ENCODE measurements at regions not wholly inside any gene's neighbourhood (a gene's known extent, or its start where the extent isn't known, plus 50 kb on each side); places are given as distances from the start of the nearest gene placed in this dataset.
A peak's percentile ranks its signal among the peaks of the same experiment; 100 is the strongest.

- Histone ChIP-seq H3K27ac (ENCODE audit: low read depth, low read length) (no peak overlapping the region), H3K9ac (ENCODE audit: low read depth in 1 of 3, low read length in 3 of 3) (no peak overlapping the region), H3K4me3 (ENCODE audit: low read length in 3 of 3) (no peak overlapping the region), H3K9me3 (ENCODE audit: control insufficient read depth in 3 of 3, low read length in 3 of 3) (no peaks in the 10 kb centered on the region), H3K36me3 (ENCODE audit: control insufficient read depth in 3 of 3, insufficient read depth in 3 of 3, low read length in 3 of 3) (no peaks in the 10 kb centered on the region), H3K4me1 (ENCODE audit: control insufficient read depth in 3 of 3, insufficient read depth in 3 of 3, low read length in 3 of 3) (peaks cover 2 to 12% (median 5%) of the 10 kb centered on the region in 3 donors), H3K27me3 (ENCODE audit: control insufficient read depth in 3 of 3, insufficient read depth in 3 of 3, low read length in 3 of 3) (no peaks in the 10 kb centered on the region)
Observed at GRCh38 chr5:123879071-123879470, 367.1 kb downstream of the CSNK1G3 start.

DNA sequence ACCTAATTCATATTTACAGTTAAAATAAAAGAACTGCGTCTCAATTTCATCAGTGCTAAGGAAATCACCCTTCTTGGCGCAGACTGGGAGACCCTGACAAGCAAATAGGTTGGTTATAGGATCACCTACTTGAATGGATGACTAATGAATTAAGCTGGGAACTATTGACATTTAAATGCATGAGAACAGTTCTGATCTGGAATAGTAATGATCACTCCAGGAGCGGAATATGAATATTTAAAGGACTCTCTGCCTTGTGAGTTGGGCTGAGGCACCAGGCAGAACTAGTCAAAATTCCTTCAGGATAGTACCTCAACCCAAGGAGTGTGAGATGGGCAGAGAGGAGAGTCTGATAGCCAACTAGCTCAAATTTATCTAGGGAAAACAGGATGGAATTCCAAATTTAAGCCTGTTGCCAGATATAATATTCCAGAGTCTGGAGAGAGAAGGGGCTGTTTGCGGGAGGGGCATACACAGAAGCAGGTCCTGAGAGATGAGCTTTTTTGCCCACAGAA, 364.4 kb downstream of the CSNK1G3 start:
- H3K4me3 ChIP-seq (ENCODE audit: low read length in 3 of 3) = no peak overlapping the region
- H3K9me3 ChIP-seq (ENCODE audit: control insufficient read depth in 3 of 3, low read length in 3 of 3) = no peaks in the 10 kb centered on the region
- no peak overlapping the region for H3K27ac ChIP-seq (ENCODE audit: low read depth, low read length)
- no peaks in the 10 kb centered on the region for H3K36me3 ChIP-seq (ENCODE audit: control insufficient read depth in 3 of 3, insufficient read depth in 3 of 3, low read length in 3 of 3)
- no peaks in the 10 kb centered on the region for H3K27me3 ChIP-seq (ENCODE audit: control insufficient read depth in 3 of 3, insufficient read depth in 3 of 3, low read length in 3 of 3)
- peaks cover 5 to 18% (median 7%) of the 10 kb centered on the region in 3 donors for H3K4me1 ChIP-seq (ENCODE audit: control insufficient read depth in 3 of 3, insufficient read depth in 3 of 3, low read length in 3 of 3)
- H3K9ac ChIP-seq (ENCODE audit: low read depth in 1 of 3, low read length in 3 of 3) = no peak overlapping the region

- Histone ChIP-seq H3K4me1 (ENCODE audit: control insufficient read depth in 3 of 3, insufficient read depth in 3 of 3, low read length in 3 of 3) (peaks cover 5 to 21% (median 10%) of the 10 kb centered on the region in 3 donors), H3K9ac (ENCODE audit: low read depth in 1 of 3, low read length in 3 of 3) (peak overlapping the region in 1 of 3 donors; percentile 42), H3K27ac (ENCODE audit: low read depth, low read length) (no peak overlapping the region), H3K4me3 (ENCODE audit: low read length in 3 of 3) (no peak overlapping the region), H3K36me3 (ENCODE audit: control insufficient read depth in 3 of 3, insufficient read depth in 3 of 3, low read length in 3 of 3) (no peaks in the 10 kb centered on the region), H3K9me3 (ENCODE audit: control insufficient read depth in 3 of 3, low read length in 3 of 3) (no peaks in the 10 kb centered on the region), H3K27me3 (ENCODE audit: control insufficient read depth in 3 of 3, insufficient read depth in 3 of 3, low read length in 3 of 3) (no peaks in the 10 kb centered on the region)
Observed at GRCh38 chr5:123875561-123876275, 363.7 kb downstream of the CSNK1G3 start.

DNA sequence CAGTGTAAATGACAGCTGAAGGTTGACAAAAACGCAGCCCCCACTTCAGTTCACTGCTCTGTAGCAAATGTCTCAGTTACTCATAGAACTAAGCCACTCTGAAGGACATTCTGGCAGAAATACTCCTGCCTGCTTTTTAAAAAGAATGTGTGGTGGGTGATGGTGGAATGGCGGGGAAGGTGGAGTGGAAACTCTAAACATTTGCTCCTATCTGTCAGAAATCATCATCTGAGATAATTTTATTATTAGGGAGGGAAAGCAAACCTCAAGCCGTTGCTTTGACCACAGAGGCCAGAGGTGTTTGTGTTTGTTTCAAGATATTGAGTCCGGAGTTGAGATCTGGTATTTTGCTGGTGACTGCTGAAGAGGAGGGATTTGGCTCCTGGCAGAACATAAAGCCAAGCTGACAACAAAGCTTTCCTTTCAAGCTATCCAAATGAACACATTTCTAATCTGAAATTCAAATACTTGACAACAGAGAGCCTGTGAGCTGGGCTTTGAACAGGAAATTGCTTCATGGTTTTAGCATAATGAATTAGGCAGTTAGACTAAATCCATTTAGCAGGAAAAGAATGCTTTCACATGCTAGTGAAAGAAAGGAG, 362.7 kb downstream of the CSNK1G3 start:
- Histone ChIP-seq H3K9ac (ENCODE audit: low read depth in 1 of 3, low read length in 3 of 3) (no peak overlapping the region), H3K4me1 (ENCODE audit: control insufficient read depth in 3 of 3, insufficient read depth in 3 of 3, low read length in 3 of 3) (peaks cover 5 to 21% (median 10%) of the 10 kb centered on the region in 3 donors), H3K4me3 (ENCODE audit: low read length in 3 of 3) (no peak overlapping the region), H3K36me3 (ENCODE audit: control insufficient read depth in 3 of 3, insufficient read depth in 3 of 3, low read length in 3 of 3) (no peaks in the 10 kb centered on the region), H3K27ac (ENCODE audit: low read depth, low read length) (no peak overlapping the region), H3K9me3 (ENCODE audit: control insufficient read depth in 3 of 3, low read length in 3 of 3) (no peaks in the 10 kb centered on the region), H3K27me3 (ENCODE audit: control insufficient read depth in 3 of 3, insufficient read depth in 3 of 3, low read length in 3 of 3) (no peaks in the 10 kb centered on the region)

GRCh38 chr5:123873846-123874245, 361.9 kb downstream of the CSNK1G3 start:
- Histone ChIP-seq H3K27ac (ENCODE audit: low read depth, low read length) (no peak overlapping the region), H3K4me1 (ENCODE audit: control insufficient read depth in 3 of 3, insufficient read depth in 3 of 3, low read length in 3 of 3) (peaks cover 5 to 21% (median 10%) of the 10 kb centered on the region in 3 donors), H3K36me3 (ENCODE audit: control insufficient read depth in 3 of 3, insufficient read depth in 3 of 3, low read length in 3 of 3) (no peaks in the 10 kb centered on the region), H3K9ac (ENCODE audit: low read depth in 1 of 3, low read length in 3 of 3) (no peak overlapping the region), H3K4me3 (ENCODE audit: low read length in 3 of 3) (no peak overlapping the region), H3K9me3 (ENCODE audit: control insufficient read depth in 3 of 3, low read length in 3 of 3) (no peaks in the 10 kb centered on the region), H3K27me3 (ENCODE audit: control insufficient read depth in 3 of 3, insufficient read depth in 3 of 3, low read length in 3 of 3) (no peaks in the 10 kb centered on the region)

GRCh38 chr5:123871373-123871772, 359.4 kb downstream of the CSNK1G3 start:
- no peak overlapping the region for H3K27ac ChIP-seq (ENCODE audit: low read depth, low read length)
- H3K4me1 ChIP-seq (ENCODE audit: control insufficient read depth in 3 of 3, insufficient read depth in 3 of 3, low read length in 3 of 3) = peaks cover 9 to 24% (median 14%) of the 10 kb centered on the region in 3 donors
- H3K9me3 ChIP-seq (ENCODE audit: control insufficient read depth in 3 of 3, low read length in 3 of 3) = no peaks in the 10 kb centered on the region
- H3K36me3 ChIP-seq (ENCODE audit: control insufficient read depth in 3 of 3, insufficient read depth in 3 of 3, low read length in 3 of 3) = no peaks in the 10 kb centered on the region
- H3K4me3 ChIP-seq (ENCODE audit: low read length in 3 of 3) = no peak overlapping the region
- no peaks in the 10 kb centered on the region for H3K27me3 ChIP-seq (ENCODE audit: control insufficient read depth in 3 of 3, insufficient read depth in 3 of 3, low read length in 3 of 3)
- H3K9ac ChIP-seq (ENCODE audit: low read depth in 1 of 3, low read length in 3 of 3) = no peak overlapping the region

DNA sequence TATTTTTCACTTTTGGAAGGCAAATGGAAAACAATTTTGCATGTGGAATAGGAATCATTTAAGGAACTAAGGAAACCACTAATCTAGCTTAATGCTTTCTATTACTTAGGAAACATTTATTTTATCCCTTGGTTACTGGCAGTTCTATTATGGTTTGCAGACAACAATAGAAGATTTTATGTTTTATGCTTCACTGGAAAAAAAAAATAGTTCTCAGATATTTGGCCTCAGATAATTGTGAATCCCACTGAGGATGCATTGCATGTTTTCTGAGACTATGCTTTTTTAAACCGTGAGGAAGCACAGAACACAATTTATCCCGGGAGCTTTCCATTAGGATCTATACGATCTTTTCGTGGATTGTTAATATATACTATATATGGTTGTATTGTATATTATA, 356.9 kb downstream of the CSNK1G3 start:
- Histone ChIP-seq H3K27me3 (ENCODE audit: control insufficient read depth in 3 of 3, insufficient read depth in 3 of 3, low read length in 3 of 3) (no peaks in the 10 kb centered on the region), H3K27ac (ENCODE audit: low read depth, low read length) (no peak overlapping the region), H3K9me3 (ENCODE audit: control insufficient read depth in 3 of 3, low read length in 3 of 3) (no peaks in the 10 kb centered on the region), H3K4me1 (ENCODE audit: control insufficient read depth in 3 of 3, insufficient read depth in 3 of 3, low read length in 3 of 3) (peaks cover 6 to 12% (median 9%) of the 10 kb centered on the region in 3 donors), H3K36me3 (ENCODE audit: control insufficient read depth in 3 of 3, insufficient read depth in 3 of 3, low read length in 3 of 3) (no peaks in the 10 kb centered on the region), H3K9ac (ENCODE audit: low read depth in 1 of 3, low read length in 3 of 3) (no peak overlapping the region), H3K4me3 (ENCODE audit: low read length in 3 of 3) (no peak overlapping the region)

GRCh38 chr5:123868267-123868666, 356.3 kb downstream of the CSNK1G3 start:
- Histone ChIP-seq H3K4me1 (ENCODE audit: control insufficient read depth in 3 of 3, insufficient read depth in 3 of 3, low read length in 3 of 3) (peaks cover 6 to 9% (median 8%) of the 10 kb centered on the region in 3 donors), H3K4me3 (ENCODE audit: low read length in 3 of 3) (no peak overlapping the region), H3K27ac (ENCODE audit: low read depth, low read length) (no peak overlapping the region)

DNA sequence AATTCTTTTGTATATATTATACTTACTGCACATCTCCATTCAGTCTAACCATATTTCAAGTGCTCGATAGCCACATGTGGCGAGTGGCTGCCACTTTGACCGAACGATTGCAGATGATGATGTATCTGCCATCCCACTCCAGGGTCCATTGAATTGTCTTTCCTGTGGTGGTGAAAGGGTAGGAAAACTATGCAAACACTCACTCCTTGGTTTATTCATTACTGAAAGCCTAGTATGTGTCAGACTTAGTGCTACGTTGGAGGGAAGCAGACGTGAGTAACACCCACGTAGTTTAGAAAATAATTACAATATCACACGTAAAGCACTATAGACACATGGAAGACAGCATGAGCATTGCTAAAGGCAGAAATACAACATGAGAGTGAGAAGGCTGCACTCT, 353.7 kb downstream of the CSNK1G3 start:
- Histone ChIP-seq H3K9ac (ENCODE audit: low read depth in 1 of 3, low read length in 3 of 3) (no peak overlapping the region), H3K27me3 (ENCODE audit: control insufficient read depth in 3 of 3, insufficient read depth in 3 of 3, low read length in 3 of 3) (no peaks in the 10 kb centered on the region), H3K4me1 (ENCODE audit: control insufficient read depth in 3 of 3, insufficient read depth in 3 of 3, low read length in 3 of 3) (peaks cover 3 to 4% (median 4%) of the 10 kb centered on the region in 3 donors), H3K36me3 (ENCODE audit: control insufficient read depth in 3 of 3, insufficient read depth in 3 of 3, low read length in 3 of 3) (no peaks in the 10 kb centered on the region), H3K9me3 (ENCODE audit: control insufficient read depth in 3 of 3, low read length in 3 of 3) (no peaks in the 10 kb centered on the region), H3K27ac (ENCODE audit: low read depth, low read length) (no peak overlapping the region), H3K4me3 (ENCODE audit: low read length in 3 of 3) (no peak overlapping the region)

More at GRCh38 chr5:123868267-123868666, 356.3 kb downstream of the CSNK1G3 start:
- Histone ChIP-seq H3K27me3 (ENCODE audit: control insufficient read depth in 3 of 3, insufficient read depth in 3 of 3, low read length in 3 of 3) (no peaks in the 10 kb centered on the region), H3K9me3 (ENCODE audit: control insufficient read depth in 3 of 3, low read length in 3 of 3) (no peaks in the 10 kb centered on the region), H3K9ac (ENCODE audit: low read depth in 1 of 3, low read length in 3 of 3) (no peak overlapping the region), H3K36me3 (ENCODE audit: control insufficient read depth in 3 of 3, insufficient read depth in 3 of 3, low read length in 3 of 3) (no peaks in the 10 kb centered on the region)

DNA sequence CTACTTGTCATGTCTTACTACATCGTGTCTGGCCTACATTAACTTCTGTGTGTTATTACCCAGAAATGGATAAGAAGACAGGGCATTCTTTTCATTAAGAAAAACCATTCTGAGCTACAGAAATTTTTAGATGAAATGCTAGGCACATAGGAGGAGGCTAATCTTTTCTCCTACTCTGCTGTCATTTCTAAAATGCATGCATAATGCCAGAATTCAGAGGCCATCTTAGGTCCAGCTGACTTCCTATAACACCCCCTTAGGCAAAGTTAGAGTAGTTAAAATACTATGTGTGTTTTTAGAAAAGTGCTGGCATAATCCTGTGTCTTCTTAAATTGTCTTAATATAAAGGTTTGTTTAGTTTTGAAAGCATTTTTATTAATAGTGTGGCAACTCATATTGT, 352.6 kb downstream of the CSNK1G3 start:
- Histone ChIP-seq H3K9me3 (ENCODE audit: control insufficient read depth in 3 of 3, low read length in 3 of 3) (no peaks in the 10 kb centered on the region), H3K36me3 (ENCODE audit: control insufficient read depth in 3 of 3, insufficient read depth in 3 of 3, low read length in 3 of 3) (no peaks in the 10 kb centered on the region), H3K4me1 (ENCODE audit: control insufficient read depth in 3 of 3, insufficient read depth in 3 of 3, low read length in 3 of 3) (peaks cover 3 to 4% (median 4%) of the 10 kb centered on the region in 3 donors), H3K4me3 (ENCODE audit: low read length in 3 of 3) (no peak overlapping the region), H3K27me3 (ENCODE audit: control insufficient read depth in 3 of 3, insufficient read depth in 3 of 3, low read length in 3 of 3) (no peaks in the 10 kb centered on the region), H3K9ac (ENCODE audit: low read depth in 1 of 3, low read length in 3 of 3) (no peak overlapping the region), H3K27ac (ENCODE audit: low read depth, low read length) (no peak overlapping the region)
